ENCODE measurements at regions not wholly inside any gene's neighbourhood (a gene's known extent, or its start where the extent isn't known, plus 50 kb on each side); places are given as distances from the start of the nearest gene placed in this dataset.

DNA sequence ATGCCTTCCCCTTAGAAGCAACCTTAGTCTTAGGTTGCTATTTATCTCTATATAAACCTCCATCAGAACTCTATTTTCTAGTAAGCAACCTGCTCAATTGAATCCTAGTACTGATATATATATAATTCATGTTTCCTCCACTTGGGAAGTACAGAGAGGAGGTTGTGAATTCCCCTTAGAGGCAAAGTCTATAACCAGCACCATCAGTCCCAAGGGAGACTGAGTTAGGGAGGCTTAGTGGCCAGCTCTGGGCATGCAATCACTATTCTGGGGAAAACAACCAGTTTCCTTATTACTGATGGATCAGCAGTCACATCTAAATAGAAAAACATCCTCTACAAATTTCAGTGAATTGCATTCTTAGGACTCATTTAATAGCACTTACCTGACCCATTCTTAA lies 489.1 kb downstream of the RMST start:
- H3K36me3 ChIP-seq = no peaks in the 10 kb centered on the region
- no peaks in the 10 kb centered on the region for H3K4me1 ChIP-seq
- no peaks in the 10 kb centered on the region for H3K27me3 ChIP-seq
- no peak for DNase-seq (ENCODE audit: low spot score)
- no peak overlapping the region for H3K4me3 ChIP-seq
- no peak overlapping the region for H3K27ac ChIP-seq
- TF ChIP-seq, protein P1, sequence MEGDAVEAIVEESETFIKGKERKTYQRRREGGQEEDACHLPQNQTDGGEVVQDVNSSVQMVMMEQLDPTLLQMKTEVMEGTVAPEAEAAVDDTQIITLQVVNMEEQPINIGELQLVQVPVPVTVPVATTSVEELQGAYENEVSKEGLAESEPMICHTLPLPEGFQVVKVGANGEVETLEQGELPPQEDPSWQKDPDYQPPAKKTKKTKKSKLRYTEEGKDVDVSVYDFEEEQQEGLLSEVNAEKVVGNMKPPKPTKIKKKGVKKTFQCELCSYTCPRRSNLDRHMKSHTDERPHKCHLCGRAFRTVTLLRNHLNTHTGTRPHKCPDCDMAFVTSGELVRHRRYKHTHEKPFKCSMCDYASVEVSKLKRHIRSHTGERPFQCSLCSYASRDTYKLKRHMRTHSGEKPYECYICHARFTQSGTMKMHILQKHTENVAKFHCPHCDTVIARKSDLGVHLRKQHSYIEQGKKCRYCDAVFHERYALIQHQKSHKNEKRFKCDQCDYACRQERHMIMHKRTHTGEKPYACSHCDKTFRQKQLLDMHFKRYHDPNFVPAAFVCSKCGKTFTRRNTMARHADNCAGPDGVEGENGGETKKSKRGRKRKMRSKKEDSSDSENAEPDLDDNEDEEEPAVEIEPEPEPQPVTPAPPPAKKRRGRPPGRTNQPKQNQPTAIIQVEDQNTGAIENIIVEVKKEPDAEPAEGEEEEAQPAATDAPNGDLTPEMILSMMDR (IDR thresholded peaks at IDR 0.05) = no peak
- H3K9me3 ChIP-seq = no peaks in the 10 kb centered on the region

- no peak for DNase-seq (ENCODE audit: low spot score)
These were observed 494.5 kb downstream of the RMST start for GRCh38 chr12:97957109-97957508.

GRCh38 chr12:97960225-97960624 lies 497.6 kb downstream of the RMST start:
- no peak for DNase-seq (ENCODE audit: low spot score)
- Histone ChIP-seq H3K36me3 (no peaks in the 10 kb centered on the region), H3K27ac (no peak overlapping the region), H3K4me3 (no peak overlapping the region), H3K9me3 (peaks cover 0 to 13% of the 10 kb centered on the region in 2 donors), H3K4me1 (no peaks in the 10 kb centered on the region), H3K27me3 (no peaks in the 10 kb centered on the region)
- TF ChIP-seq, protein P1 (IDR thresholded peaks at IDR 0.05) = no peak

More at GRCh38 chr12:97957109-97957508, 494.5 kb downstream of the RMST start:
- Histone ChIP-seq H3K27ac (no peak overlapping the region), H3K4me1 (no peaks in the 10 kb centered on the region), H3K9me3 (peaks cover 0 to 13% of the 10 kb centered on the region in 2 donors), H3K4me3 (no peak overlapping the region), H3K27me3 (no peaks in the 10 kb centered on the region), H3K36me3 (no peaks in the 10 kb centered on the region)
- TF ChIP-seq, protein P1 (IDR thresholded peaks at IDR 0.05) = no peak

- H3K4me3 ChIP-seq = no peak overlapping the region
- no peak for DNase-seq (ENCODE audit: low spot score)
- H3K27ac ChIP-seq = no peak overlapping the region
- no peaks in the 10 kb centered on the region for H3K27me3 ChIP-seq
- TF ChIP-seq, protein P1 (IDR thresholded peaks at IDR 0.05) = peak in 1 of 2 donors; percentile 63
- H3K9me3 ChIP-seq = peaks cover 0 to 13% of the 10 kb centered on the region in 2 donors
- H3K4me1 ChIP-seq = no peaks in the 10 kb centered on the region
- no peaks in the 10 kb centered on the region for H3K36me3 ChIP-seq
These were observed 498.4 kb downstream of the RMST start for GRCh38 chr12:97960741-97961608.

GRCh38 chr12:97967831-97968230 lies 505.2 kb downstream of the RMST start:
- TF ChIP-seq, protein P1 (IDR thresholded peaks at IDR 0.05) = no peak
- no peaks in the 10 kb centered on the region for H3K36me3 ChIP-seq

More at GRCh38 chr12:97967831-97968230, 505.2 kb downstream of the RMST start:
- Histone ChIP-seq H3K27ac (no peak overlapping the region), H3K4me1 (no peaks in the 10 kb centered on the region), H3K4me3 (no peak overlapping the region), H3K27me3 (no peaks in the 10 kb centered on the region), H3K9me3 (no peaks in the 10 kb centered on the region)
- no peak for DNase-seq (ENCODE audit: low spot score)

Data from right atrium auricular region (tissue), 2 donors.